Activated CD4-positive, alpha-beta T cell treated with anti-CD3 and anti-CD28 coated beads, Interleukin-2, amount 10 ng/mL, durations not matched to agents 7 days and 5 days (primary cell): ENCODE measurements at regions not wholly inside any gene's neighbourhood (a gene's known extent, or its start where the extent isn't known, plus 50 kb on each side); places are given as distances from the start of the nearest gene placed in this dataset.

Source experiments
- CTCF ChIA-PET: fragments of 350-600 bp; sonication (Branson Sonifier 250); formaldehyde crosslinking; loops from one replicate; lab custom pipeline; 2021; ENCODE audit warnings: antibody characterized with exemption; lab: Charles Lee
- POLR2A ChIA-PET: fragments of 350-600 bp; sonication (Branson Sonifier 250); formaldehyde crosslinking; loops from one replicate; lab custom pipeline; 2021; ENCODE audit warnings: antibody characterized with exemption; lab: Charles Lee
- DNase-seq: peaks from one replicate; pipeline ENCODE4 v3.0.0-alpha.2; 2020
- H3K27ac Mint-ChIP-seq: one replicate; pipeline ENCODE4 v1.8.0; 2021; ENCODE audit warnings: mild to moderate bottlenecking, moderate library complexity, mixed read lengths
- H3K27me3 Mint-ChIP-seq: one replicate; pipeline ENCODE4 v1.8.0; 2021; ENCODE audit warnings: mixed read lengths
- H3K36me3 Mint-ChIP-seq: one replicate; pipeline ENCODE4 v1.8.0; 2021; ENCODE audit warnings: low read depth, mixed read lengths
- H3K4me1 Mint-ChIP-seq: one replicate; pipeline ENCODE4 v1.8.0; 2021; ENCODE audit warnings: mixed read lengths
- H3K4me3 Mint-ChIP-seq: one replicate; pipeline ENCODE4 v1.8.0; 2021; ENCODE audit warnings: mild to moderate bottlenecking, moderate library complexity, mixed read lengths
- H3K9me3 Mint-ChIP-seq: one replicate; pipeline ENCODE4 v1.8.0; 2021; ENCODE audit warnings: mixed read lengths

DNA sequence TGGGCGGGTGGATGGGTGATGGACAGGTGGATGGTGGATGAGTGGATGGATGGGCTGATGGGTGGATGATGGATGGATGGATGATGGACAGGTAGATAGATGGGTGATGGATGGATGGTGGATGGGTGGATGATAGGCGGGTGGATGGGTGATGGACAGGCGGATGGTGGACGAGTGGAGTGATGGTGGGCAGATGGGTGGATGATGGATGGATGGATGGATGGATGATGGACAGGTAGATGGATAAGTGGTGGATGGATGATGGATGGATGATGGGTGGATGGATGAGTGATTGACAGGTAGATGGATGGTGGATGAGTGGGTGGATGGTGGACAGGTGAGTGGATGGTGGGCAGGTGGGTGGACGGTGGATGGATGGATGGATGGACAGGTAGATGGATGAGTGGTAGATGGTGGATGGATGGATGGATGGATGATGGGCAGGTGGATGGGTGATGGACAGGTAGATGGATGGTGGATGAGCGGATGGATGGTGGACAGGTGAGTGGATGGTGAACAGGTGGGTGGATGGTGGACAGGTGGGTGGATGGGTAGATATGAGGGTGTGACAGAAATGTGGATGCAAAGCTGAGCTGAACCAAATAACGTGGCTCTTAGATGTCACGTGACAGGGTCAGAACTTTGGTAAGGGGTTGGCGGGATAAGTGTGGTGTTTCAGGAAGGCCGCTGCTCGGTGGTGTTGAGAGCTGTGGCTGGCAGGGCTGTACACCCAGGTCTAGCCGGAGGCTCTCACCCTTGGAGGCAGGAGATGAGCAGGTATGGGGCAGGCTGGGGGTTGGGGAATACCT is 234.3 kb upstream of the CIBAR2 start:
- Mint-ChIP-seq H3K27ac (no peak overlapping the region), H3K27me3 (no peaks in the 10 kb centered on the region), H3K36me3 (no peaks in the 10 kb centered on the region), H3K4me1 (no peaks in the 10 kb centered on the region), H3K9me3 (peaks cover 2% of the 10 kb centered on the region), H3K4me3 (no peak overlapping the region)
- ChIA-PET POLR2A (no interaction called here), CTCF (interaction anchor here (1.2 to 1.8 kb wide), 5 partner anchors 13 to 269 kb away, joined by 3 to 6 read pairs (median 4); no protein-coding TSS in a partner anchor)
- DNase-seq, result no peak

DNA sequence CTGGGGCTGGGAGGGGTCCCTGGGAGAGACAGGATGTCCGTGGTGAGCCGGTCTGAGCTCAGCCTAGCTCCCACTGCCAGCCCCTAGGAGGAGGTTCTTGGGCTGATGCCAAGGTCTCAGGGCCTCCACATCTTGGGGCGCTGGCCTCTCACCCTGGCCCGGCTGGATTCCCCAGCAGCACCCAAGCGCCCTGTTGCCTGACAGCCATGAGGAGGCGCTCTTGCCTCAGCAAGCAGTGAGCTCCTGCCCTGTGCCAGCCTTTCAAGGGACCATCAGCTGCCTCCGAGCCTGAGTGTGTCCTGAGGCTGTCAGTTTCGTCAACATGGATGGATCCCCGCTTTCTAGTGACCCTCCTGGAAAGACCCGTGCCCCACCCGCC is 234.9 kb upstream of the CIBAR2 start:
- POLR2A ChIA-PET, result no interaction called here
- CTCF ChIA-PET, result interaction anchor here (1.2 to 1.8 kb wide), 6 partner anchors 14 to 269 kb away, joined by 3 to 6 read pairs (median 4); no protein-coding TSS in a partner anchor
- no peaks in the 10 kb centered on the region for H3K36me3 Mint-ChIP-seq
- no peaks in the 10 kb centered on the region for H3K4me1 Mint-ChIP-seq
- peak; percentile 10 for DNase-seq
- no peak overlapping the region for H3K4me3 Mint-ChIP-seq
- H3K9me3 Mint-ChIP-seq, result peaks cover 2% of the 10 kb centered on the region
- H3K27me3 Mint-ChIP-seq, result no peaks in the 10 kb centered on the region
- no peak overlapping the region for H3K27ac Mint-ChIP-seq

DNA sequence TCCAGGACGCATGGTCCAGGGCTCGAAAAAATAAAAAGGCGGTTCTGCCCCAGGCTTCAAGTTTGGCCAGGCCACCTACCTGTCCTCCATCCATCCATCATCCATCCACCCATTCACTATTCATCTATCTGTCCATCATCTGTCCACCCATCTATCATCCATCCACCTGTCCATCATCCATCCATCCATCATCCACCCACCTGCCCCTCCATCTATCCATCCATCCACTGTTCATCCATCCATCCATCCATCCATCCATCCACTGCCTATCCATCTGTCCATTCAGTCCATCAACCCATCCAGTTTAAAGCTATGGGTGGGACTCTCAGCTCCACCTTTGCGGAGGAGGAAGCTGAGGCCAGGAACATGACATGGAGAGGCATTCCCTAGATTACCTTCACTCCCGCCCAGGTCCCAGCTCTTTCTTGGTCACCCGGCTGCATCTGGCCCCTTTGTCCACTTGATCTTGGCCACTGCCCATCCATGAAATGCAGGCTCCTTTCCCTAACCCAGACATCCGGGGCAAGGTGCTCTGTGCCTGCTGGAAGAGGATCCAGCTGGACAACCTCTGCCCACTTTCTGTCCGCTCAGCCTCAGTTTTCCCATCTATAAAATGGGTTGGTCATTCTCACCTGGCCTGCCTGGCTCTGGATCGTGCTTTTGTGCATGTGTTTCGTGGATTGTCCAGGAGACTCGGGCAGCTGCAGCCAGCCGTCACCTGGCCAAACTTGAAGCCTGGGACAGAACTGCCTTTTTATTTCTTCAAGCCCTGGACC is 236.0 kb upstream of the CIBAR2 start:
- CTCF ChIA-PET, result interaction anchor here (1.0 to 1.8 kb wide), 8 partner anchors 15 to 268 kb away, joined by 3 to 6 read pairs (median 4); no protein-coding TSS in a partner anchor

DNA sequence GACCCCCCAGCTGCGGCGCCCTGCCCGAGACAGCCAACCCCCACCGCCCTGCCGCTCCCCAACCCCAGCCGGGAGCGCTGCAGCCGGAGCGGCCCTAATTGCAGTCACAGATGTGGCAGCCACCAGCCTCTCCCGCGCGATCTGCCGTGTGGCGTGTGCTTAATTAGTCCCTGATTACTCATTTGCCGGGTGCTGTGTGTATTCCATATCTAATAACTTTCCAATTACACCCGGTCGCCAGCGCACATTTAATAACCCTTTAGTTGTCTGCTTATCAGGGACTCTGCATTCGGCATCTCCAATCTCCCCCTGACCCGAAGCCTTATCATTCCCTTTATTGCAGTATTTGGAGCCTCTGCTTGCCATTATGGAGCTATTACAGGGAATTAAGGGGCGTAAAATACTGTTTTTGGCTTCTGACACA is 236.7 kb upstream of the CIBAR2 start:
- Mint-ChIP-seq H3K4me1 (no peaks in the 10 kb centered on the region), H3K27me3 (no peaks in the 10 kb centered on the region), H3K27ac (no peak overlapping the region), H3K36me3 (no peaks in the 10 kb centered on the region), H3K4me3 (no peak overlapping the region), H3K9me3 (peaks cover 2% of the 10 kb centered on the region)
- CTCF ChIA-PET, result interaction anchor here (1.0 to 1.8 kb wide), 3 partner anchors 18 to 27 kb away, joined by 3 to 4 read pairs (median 3); no protein-coding TSS in a partner anchor
- POLR2A ChIA-PET, result no interaction called here
- DNase-seq, result no peak

More for the DNA sequence above, 236.0 kb upstream of the CIBAR2 start:
- H3K4me3 Mint-ChIP-seq, result no peak overlapping the region
- POLR2A ChIA-PET, result no interaction called here
- H3K36me3 Mint-ChIP-seq, result no peaks in the 10 kb centered on the region
- H3K27me3 Mint-ChIP-seq, result no peaks in the 10 kb centered on the region
- H3K4me1 Mint-ChIP-seq, result no peaks in the 10 kb centered on the region
- DNase-seq, result no peak
- peaks cover 2% of the 10 kb centered on the region for H3K9me3 Mint-ChIP-seq
- H3K27ac Mint-ChIP-seq, result no peak overlapping the region

DNA sequence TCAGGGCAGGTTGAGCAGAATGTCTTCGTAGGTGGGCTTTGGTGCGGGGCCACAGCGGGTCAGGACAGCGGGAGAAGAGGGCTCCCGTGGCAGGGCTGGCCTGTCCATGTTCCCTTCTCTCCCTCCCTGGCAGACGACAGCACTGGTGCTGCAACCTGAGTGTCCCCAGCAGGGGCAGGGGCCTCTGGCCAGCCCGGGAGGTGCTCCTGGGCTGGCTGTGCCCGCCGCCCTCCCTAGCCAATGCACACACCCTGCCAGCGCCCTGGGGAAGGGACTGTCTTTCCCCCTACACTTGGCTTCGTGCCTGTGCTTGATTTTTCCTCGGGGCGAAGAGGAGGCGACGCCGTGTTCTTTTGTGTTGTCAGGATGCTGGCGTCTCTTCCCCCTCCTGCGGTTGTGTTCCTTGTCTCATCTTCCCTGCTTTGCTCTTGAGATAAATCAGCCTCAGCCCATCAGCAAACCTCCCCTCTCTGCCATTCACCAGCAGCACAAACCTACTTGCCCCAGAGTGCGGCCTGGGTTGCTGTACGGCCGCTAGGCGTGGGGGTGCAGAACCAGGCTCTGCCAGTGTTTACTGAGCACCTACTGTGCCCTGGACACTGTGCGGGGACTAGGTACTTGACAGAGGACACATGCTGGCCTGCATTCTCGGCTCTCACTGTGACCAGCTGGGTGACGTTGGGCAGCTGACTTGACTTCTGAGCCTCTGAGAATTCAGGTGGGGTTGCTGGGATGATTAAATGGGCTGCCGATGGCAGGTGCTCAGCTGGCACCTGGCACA is 237.3 kb upstream of the CIBAR2 start:
- Mint-ChIP-seq H3K36me3 (no peaks in the 10 kb centered on the region), H3K27me3 (no peaks in the 10 kb centered on the region), H3K4me1 (no peaks in the 10 kb centered on the region), H3K4me3 (no peak overlapping the region), H3K9me3 (peaks cover 2% of the 10 kb centered on the region), H3K27ac (no peak overlapping the region)
- no peak for DNase-seq
- CTCF ChIA-PET, result interaction anchor here (1.1 kb wide), 1 partner anchor 15 kb away, joined by 3 read pairs; no protein-coding TSS in a partner anchor
- POLR2A ChIA-PET, result no interaction called here

DNA sequence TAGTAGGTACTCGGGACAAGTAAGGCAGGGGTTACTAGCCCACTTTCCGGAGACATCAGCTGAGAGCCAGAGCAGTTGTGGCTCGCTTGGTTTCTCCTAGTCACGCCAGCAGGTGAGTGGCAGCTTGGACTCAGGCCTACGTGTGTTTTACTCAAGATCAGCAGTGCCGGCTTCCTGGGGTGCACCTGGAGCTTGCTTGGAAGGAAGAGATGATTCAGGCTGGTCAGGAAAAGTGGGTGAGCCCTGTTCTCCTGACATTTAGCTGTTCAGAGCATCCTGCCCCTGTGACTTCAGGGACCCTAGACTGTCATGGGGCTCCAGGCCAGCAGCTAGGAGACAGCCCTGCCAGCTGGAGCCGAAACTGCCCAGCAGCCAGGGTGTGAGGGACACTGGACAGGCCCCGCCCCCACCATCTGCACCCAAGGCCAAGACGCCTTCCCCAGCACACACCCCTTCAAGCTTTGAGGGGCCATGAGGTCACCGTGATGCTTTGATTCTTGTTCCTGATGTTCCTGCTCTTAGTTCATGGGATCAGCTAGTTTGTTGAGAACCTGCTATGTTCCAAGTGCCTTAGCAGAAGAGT is 238.0 kb upstream of the CIBAR2 start:
- H3K27ac Mint-ChIP-seq, result no peak overlapping the region

DNA sequence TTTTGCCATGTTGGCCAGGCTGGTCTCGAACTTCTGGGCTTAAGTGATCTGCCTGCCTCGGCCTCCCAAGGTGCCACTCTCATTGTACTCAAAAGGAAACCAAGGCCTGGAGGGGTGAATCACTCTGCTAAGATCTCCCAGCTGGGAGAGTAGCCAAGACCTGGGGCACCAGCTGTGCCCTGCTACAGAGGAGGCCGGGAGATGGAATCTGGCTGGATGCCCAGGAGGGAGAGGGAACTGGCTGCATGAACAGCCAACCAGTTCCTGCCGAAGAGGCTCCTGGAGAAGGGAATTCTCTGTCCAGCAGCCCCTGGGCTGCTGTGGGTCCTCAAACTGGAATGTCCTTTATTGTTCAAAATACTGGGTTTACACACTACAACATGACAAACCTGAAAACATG is 238.7 kb upstream of the CIBAR2 start:
- no peak overlapping the region for H3K4me3 Mint-ChIP-seq

More for the DNA sequence above, 238.0 kb upstream of the CIBAR2 start:
- Mint-ChIP-seq H3K9me3 (peaks cover 2% of the 10 kb centered on the region), H3K36me3 (no peaks in the 10 kb centered on the region), H3K4me3 (no peak overlapping the region), H3K27me3 (no peaks in the 10 kb centered on the region), H3K4me1 (no peaks in the 10 kb centered on the region)
- DNase-seq, result no peak
- ChIA-PET POLR2A (no interaction called here), CTCF (interaction anchor here (1.1 kb wide), 1 partner anchor 15 kb away, joined by 3 read pairs; no protein-coding TSS in a partner anchor)

DNA sequence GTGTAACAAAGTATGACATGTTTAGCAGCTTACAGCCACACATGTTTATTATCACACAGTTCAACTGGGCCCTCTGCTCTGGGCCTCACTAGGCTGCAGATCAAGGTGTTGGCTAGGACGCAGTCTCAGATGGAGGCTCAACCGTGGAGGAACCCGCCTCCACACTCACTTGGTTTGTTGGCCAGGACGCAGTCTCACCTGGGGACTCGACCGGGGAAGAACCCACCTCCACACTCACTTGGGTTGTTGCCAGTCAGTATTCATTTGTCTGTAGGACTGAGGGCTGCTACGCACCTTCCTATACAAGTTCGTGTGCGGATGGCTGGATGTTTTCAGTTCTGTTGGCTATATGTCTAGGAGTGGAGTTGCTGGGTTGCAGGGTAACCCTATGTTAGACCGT is 240.7 kb upstream of the CIBAR2 start:
- H3K4me1 Mint-ChIP-seq, result no peaks in the 10 kb centered on the region
- H3K27me3 Mint-ChIP-seq, result no peaks in the 10 kb centered on the region
- ChIA-PET CTCF (no interaction called here), POLR2A (no interaction called here)
- no peaks in the 10 kb centered on the region for H3K36me3 Mint-ChIP-seq
- H3K27ac Mint-ChIP-seq, result no peak overlapping the region
- DNase-seq, result no peak
- no peaks in the 10 kb centered on the region for H3K9me3 Mint-ChIP-seq
- no peak overlapping the region for H3K4me3 Mint-ChIP-seq

More for the DNA sequence above, 238.7 kb upstream of the CIBAR2 start:
- ChIA-PET POLR2A (no interaction called here), CTCF (interaction anchor here (1.1 kb wide), 1 partner anchor 16 kb away, joined by 3 read pairs; no protein-coding TSS in a partner anchor)
- Mint-ChIP-seq H3K27ac (no peak overlapping the region), H3K27me3 (no peaks in the 10 kb centered on the region), H3K9me3 (no peaks in the 10 kb centered on the region), H3K4me1 (no peaks in the 10 kb centered on the region), H3K36me3 (no peaks in the 10 kb centered on the region)
- no peak for DNase-seq

DNA sequence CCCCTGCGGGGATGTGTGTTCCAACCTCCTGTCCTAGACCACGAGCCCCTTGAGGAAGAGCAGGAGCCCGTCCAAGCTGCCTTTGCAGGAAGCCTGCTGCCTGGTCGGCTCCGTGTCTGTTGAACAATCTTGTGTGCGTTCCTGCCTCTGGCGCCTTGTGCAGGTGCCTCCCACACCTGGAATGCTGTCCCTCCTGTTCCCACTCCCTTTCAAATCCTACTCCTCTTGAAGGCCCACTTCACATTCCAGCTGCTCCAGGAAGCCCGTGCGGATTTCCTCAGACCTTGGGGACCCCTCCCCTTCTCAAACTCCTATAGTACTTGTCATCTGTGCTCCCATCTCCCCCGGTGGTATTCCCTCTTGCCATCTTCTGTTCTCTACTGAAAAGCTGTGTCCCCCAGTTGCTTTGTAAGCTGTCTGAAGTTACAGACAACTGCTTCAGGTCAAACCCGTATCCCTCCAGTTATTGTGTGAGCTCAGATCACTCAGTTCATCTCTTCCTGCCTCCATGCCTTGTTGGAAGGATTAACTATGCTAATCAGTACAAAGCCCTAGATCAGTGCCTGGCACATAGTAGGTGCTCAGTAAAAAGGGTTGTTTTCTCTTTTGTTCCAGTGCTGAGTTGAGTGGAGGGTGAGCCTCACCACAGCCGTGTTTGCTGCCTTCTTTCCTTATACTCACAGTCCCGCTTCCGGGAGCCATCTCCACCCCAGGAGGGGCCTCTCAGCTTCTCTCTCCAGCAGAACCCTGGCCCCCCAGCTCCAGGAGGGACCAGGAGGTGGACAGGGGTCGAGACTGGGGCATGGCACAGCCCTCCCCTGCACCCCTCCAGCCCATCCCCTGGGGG is 241.8 kb upstream of the CIBAR2 start:
- H3K27me3 Mint-ChIP-seq, result no peaks in the 10 kb centered on the region

DNA sequence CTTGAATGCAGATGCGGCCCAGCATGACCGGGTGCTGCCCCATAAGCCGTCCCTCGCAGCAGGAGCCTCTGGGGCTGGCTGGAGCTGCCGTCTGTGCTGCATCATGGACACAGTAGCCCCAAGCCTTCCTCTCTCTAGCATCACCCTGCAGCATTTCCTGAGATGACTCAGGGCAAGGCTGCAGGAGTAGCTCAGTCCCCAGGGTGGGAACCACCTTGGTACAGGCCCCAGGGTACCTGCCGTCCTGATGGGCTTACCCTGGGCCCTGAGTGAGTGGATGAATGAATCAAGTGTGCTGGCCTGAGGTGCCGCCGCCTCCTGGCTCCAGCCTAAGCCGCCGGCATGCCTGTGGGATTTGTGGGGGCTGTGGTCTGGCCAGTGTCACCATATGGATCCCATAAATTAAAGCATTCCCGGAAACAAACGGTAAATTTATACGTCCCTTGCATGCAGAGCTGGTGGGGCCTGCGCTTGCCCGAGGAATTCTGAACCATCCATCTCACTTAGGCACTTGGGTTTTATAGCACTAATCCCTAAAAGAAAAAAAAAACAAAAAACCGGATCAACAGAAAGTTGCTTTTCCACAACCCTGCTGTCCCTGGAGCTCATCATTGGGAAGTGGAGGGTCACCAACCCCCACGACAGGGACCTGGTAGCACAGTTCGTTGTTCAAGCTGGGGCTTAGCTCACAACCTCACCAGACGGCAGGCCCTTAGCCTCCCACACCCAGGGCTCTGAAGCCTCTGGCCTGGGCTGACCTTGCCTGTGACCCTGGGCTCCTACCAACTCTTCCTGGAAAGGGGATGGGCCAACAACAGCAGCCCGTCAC is 242.6 kb upstream of the CIBAR2 start:
- POLR2A ChIA-PET, result no interaction called here

More for the DNA sequence above, 241.8 kb upstream of the CIBAR2 start:
- POLR2A ChIA-PET, result no interaction called here
- Mint-ChIP-seq H3K36me3 (no peaks in the 10 kb centered on the region), H3K4me3 (no peak overlapping the region), H3K27ac (no peak overlapping the region), H3K4me1 (no peaks in the 10 kb centered on the region), H3K9me3 (no peaks in the 10 kb centered on the region)
- CTCF ChIA-PET, result interaction anchor here (0.8 kb wide), 1 partner anchor 46 kb away, joined by 3 read pairs; no protein-coding TSS in a partner anchor
- DNase-seq, result no peak

DNA sequence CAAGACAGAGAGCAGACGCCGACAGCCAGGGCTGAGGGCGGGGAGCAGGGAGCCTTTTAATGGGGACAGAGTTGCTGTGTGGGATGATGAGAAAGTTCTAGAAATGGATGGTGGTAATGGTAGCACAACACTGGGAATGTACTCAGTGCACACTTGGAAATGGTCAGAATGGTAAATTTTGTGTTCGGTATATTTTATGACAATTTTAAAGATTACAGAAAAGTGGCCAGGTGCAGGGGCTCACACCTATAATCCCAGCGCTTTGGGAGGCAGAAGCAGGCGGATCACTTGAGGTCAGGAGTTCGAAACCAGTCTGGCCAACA is 243.2 kb upstream of the CIBAR2 start:
- CTCF ChIA-PET, result no interaction called here
- no peaks in the 10 kb centered on the region for H3K27me3 Mint-ChIP-seq
- no peak for DNase-seq
- no peaks in the 10 kb centered on the region for H3K36me3 Mint-ChIP-seq
- H3K27ac Mint-ChIP-seq, result no peak overlapping the region
- peaks cover under 1% of the 10 kb centered on the region for H3K4me1 Mint-ChIP-seq
- H3K4me3 Mint-ChIP-seq, result no peak overlapping the region
- H3K9me3 Mint-ChIP-seq, result no peaks in the 10 kb centered on the region
- POLR2A ChIA-PET, result no interaction called here

More for the DNA sequence above, 242.6 kb upstream of the CIBAR2 start:
- Mint-ChIP-seq H3K4me1 (no peaks in the 10 kb centered on the region), H3K4me3 (no peak overlapping the region), H3K36me3 (no peaks in the 10 kb centered on the region), H3K27ac (no peak overlapping the region), H3K9me3 (no peaks in the 10 kb centered on the region), H3K27me3 (no peaks in the 10 kb centered on the region)
- no peak for DNase-seq
- CTCF ChIA-PET, result interaction anchor here (0.7 to 0.8 kb wide), 2 partner anchors 47 to 456 kb away, joined by 3 read pairs; no protein-coding TSS in a partner anchor
